ENCODE measurements at regions not wholly inside any gene's neighbourhood (a gene's known extent, or its start where the extent isn't known, plus 50 kb on each side); places are given as distances from the start of the nearest gene placed in this dataset.

- no peak for TF ChIP-seq POLR2A (IDR thresholded peaks at IDR 0.05; ENCODE audit: low read depth, low read length)
Observed at GRCh38 chr3:72320095-72320954, 527.9 kb downstream of the SHQ1 start (continued).

GRCh38 chr3:72319194-72320094, 528.8 kb downstream of the SHQ1 start:
- Histone ChIP-seq H2BK15ac (ENCODE audit: low read depth, low read length) (peak overlapping the region; percentile 7; the same call in 1 of the 3 replicates), H2AK5ac (ENCODE audit: low read depth, low read length) (peak overlapping the region; percentile 27; the same call in 1 of the 2 replicates), H2AK9ac (replicated peaks; ENCODE audit: low read depth, low read length, poor library complexity) (peak overlapping the region; percentile 2), H3K4ac (ENCODE audit: low read depth, low read length) (peak overlapping the region; percentile 82), H3K4me3 (ENCODE audit: insufficient read depth, low read depth, low read length) (no peak overlapping the region), H4K91ac (ENCODE audit: insufficient read depth, low read depth, low read length) (peak overlapping the region; percentile 55; the same call in 1 of the 2 replicates), H3K4me1 (ENCODE audit: control insufficient read depth, insufficient read depth, low read length) (peaks cover 20% of the 10 kb centered on the region), H3K18ac (ENCODE audit: low read depth, low read length) (peak overlapping the region; percentile 43; the same call in 1 of the 2 replicates), H4K20me1 (ENCODE audit: insufficient read depth, low read length) (no peaks in the 10 kb centered on the region), H3K14ac (replicated peaks; ENCODE audit: low read depth, low read length) (no peak overlapping the region), H2AFZ (replicated peaks; ENCODE audit: low read length, poor library complexity) (peak overlapping the region; percentile 85), H3K9ac (ENCODE audit: low read depth, low read length) (no peak overlapping the region), H2BK120ac (ENCODE audit: low read depth, low read length) (peak overlapping the region; percentile 78), H3K56ac (ENCODE audit: extremely low read depth, insufficient read depth, low read length) (no peak overlapping the region), H4K5ac (ENCODE audit: low read depth, low read length) (0 out of 2 replicates have a peak overlapping the region, but pooled peaks have one; percentile 49), H3K4me2 (ENCODE audit: low read depth, low read length) (no peak overlapping the region), H3K23ac (ENCODE audit: low read depth, low read length) (no peak overlapping the region; the same call in 1 of the 2 replicates), H3K36me3 (ENCODE audit: control insufficient read depth, insufficient read depth, low read length) (no peaks in the 10 kb centered on the region), H2BK20ac (ENCODE audit: low read depth, low read length) (peak overlapping the region; percentile 82), H3K9me3 (ENCODE audit: control insufficient read depth, insufficient read depth, low read length) (no peaks in the 10 kb centered on the region), H3K79me1 (ENCODE audit: low read depth in 1 of 2, low read length in 2 of 2) (no peaks in the 10 kb centered on the region), H2BK5ac (ENCODE audit: low read depth, low read length, poor library complexity, severe bottlenecking) (peak overlapping the region; percentile 26), H4K8ac (ENCODE audit: low read depth in 2 of 2, low read length in 2 of 2) (peak overlapping the region; percentile 25 to 65; a peak in 2 of 4 replicates), H3K27ac (ENCODE audit: insufficient read depth, low read length) (no peak overlapping the region), H3K9me1 (ENCODE audit: insufficient read depth, low read length) (peaks cover 7% of the 10 kb centered on the region), H3K27me3 (ENCODE audit: control insufficient read depth, insufficient read depth, low read length) (peaks cover 7% of the 10 kb centered on the region; the same call in 1 of the 2 replicates)
- intact Hi-C loops (cut with micrococcal nuclease) (no loop called here), dilution Hi-C loops (cut with HindIII; ENCODE audit: low sequenced_read_pairs, unreplicated experiment) (no loop called here), in situ Hi-C loops (cut with MboI; ENCODE audit: low sequenced_read_pairs) (no loop called here)
- ATAC-seq (ENCODE audit: low read depth) (peak; percentile 46), DNase-seq (peak; percentile 56)
- POLR2A ChIA-PET (ENCODE audit: unreplicated experiment): no interaction called here
- CTCF ChIA-PET: interaction anchor here (1.1 kb wide), 1 partner anchor 11 kb away, joined by 4 read pairs; no protein-coding TSS in a partner anchor
- TF ChIP-seq SMC3 (IDR thresholded peaks at IDR 0.05; ENCODE audit: low read depth, low read length) (no peak), NFE2L2 (IDR thresholded peaks at IDR 0.05; ENCODE audit: low read depth, low read length) (0 out of 2 replicates have a peak, but pooled peaks have one; percentile 21)
- WGBS, 2 experiments (ENCODE audit: extremely low coverage in 2 of 2, insufficient read length in 1 of 2): no CpG with 5 or more reads among the region's 6 CpGs
- no TSS peak for BruUV-seq (replicated peaks)

All from IMR-90 (cell line).